ENCODE measurements at regions not wholly inside any gene's neighbourhood (a gene's known extent, or its start where the extent isn't known, plus 50 kb on each side); places are given as distances from the start of the nearest gene placed in this dataset.
"Not testable (repeated sequence)": the region's sequence is repeated elsewhere in the genome, so short reads cannot be mapped to it uniquely, and the experiment has no call there.

GRCh38 chr16:86349338-86349900 is 160.9 kb upstream of the FOXF1 start:
- H3K4me3 ChIP-seq (replicated peaks; ENCODE audit: low read depth, low read length): no peak overlapping the region
- no peak for TF ChIP-seq CTCF (IDR thresholded peaks at IDR 0.05; ENCODE audit: insufficient read depth, low read length, poor library complexity, severe bottlenecking)
- DNase-seq (ENCODE audit: extremely low read depth, insufficient read length): no peak
- peaks cover 2% of the 10 kb centered on the region for H3K27me3 ChIP-seq (replicated peaks; ENCODE audit: control insufficient read depth, insufficient read depth, low read length)
- no peaks in the 10 kb centered on the region for H3K36me3 ChIP-seq (ENCODE audit: control insufficient read depth, insufficient read depth, low read length)

- no peak overlapping the region for H3K4me3 ChIP-seq (replicated peaks; ENCODE audit: low read depth, low read length)
- no peak for TF ChIP-seq CTCF (IDR thresholded peaks at IDR 0.05; ENCODE audit: insufficient read depth, low read length, poor library complexity, severe bottlenecking)
- no peak for DNase-seq (ENCODE audit: extremely low read depth, insufficient read length)
- H3K36me3 ChIP-seq (ENCODE audit: control insufficient read depth, insufficient read depth, low read length): no peaks in the 10 kb centered on the region
- H3K27me3 ChIP-seq (replicated peaks; ENCODE audit: control insufficient read depth, insufficient read depth, low read length): peaks cover 2% of the 10 kb centered on the region
These were observed 160.0 kb upstream of the FOXF1 start for GRCh38 chr16:86350289-86350688.

GRCh38 chr16:86351041-86351784 is 159.1 kb upstream of the FOXF1 start:
- no peak for TF ChIP-seq CTCF (IDR thresholded peaks at IDR 0.05; ENCODE audit: insufficient read depth, low read length, poor library complexity, severe bottlenecking)
- no peaks in the 10 kb centered on the region for H3K36me3 ChIP-seq (ENCODE audit: control insufficient read depth, insufficient read depth, low read length)
- DNase-seq (ENCODE audit: extremely low read depth, insufficient read length): no peak
- H3K27me3 ChIP-seq (replicated peaks; ENCODE audit: control insufficient read depth, insufficient read depth, low read length): peaks cover 2% of the 10 kb centered on the region
- no peak overlapping the region for H3K4me3 ChIP-seq (replicated peaks; ENCODE audit: low read depth, low read length)

- H3K27me3 ChIP-seq (replicated peaks; ENCODE audit: control insufficient read depth, insufficient read depth, low read length); DNase-seq (ENCODE audit: extremely low read depth, insufficient read length); H3K4me3 ChIP-seq (replicated peaks; ENCODE audit: low read depth, low read length); H3K36me3 ChIP-seq (ENCODE audit: control insufficient read depth, insufficient read depth, low read length): not testable (repeated sequence)
These were observed 158.6 kb upstream of the FOXF1 start for GRCh38 chr16:86351785-86352139.

GRCh38 chr16:86353148-86353547 is 157.2 kb upstream of the FOXF1 start:
- no peak for TF ChIP-seq CTCF (IDR thresholded peaks at IDR 0.05; ENCODE audit: insufficient read depth, low read length, poor library complexity, severe bottlenecking)
- Histone ChIP-seq H3K4me3 (replicated peaks; ENCODE audit: low read depth, low read length) (no peak overlapping the region), H3K27me3 (replicated peaks; ENCODE audit: control insufficient read depth, insufficient read depth, low read length) (peaks cover 2% of the 10 kb centered on the region), H3K36me3 (ENCODE audit: control insufficient read depth, insufficient read depth, low read length) (no peaks in the 10 kb centered on the region)
- no peak for DNase-seq (ENCODE audit: extremely low read depth, insufficient read length)

- no peak for DNase-seq (ENCODE audit: extremely low read depth, insufficient read length)
- TF ChIP-seq CTCF (IDR thresholded peaks at IDR 0.05; ENCODE audit: insufficient read depth, low read length, poor library complexity, severe bottlenecking): no peak
- peaks cover 2% of the 10 kb centered on the region for H3K27me3 ChIP-seq (replicated peaks; ENCODE audit: control insufficient read depth, insufficient read depth, low read length)
- H3K4me3 ChIP-seq (replicated peaks; ENCODE audit: low read depth, low read length): no peak overlapping the region
- H3K36me3 ChIP-seq (ENCODE audit: control insufficient read depth, insufficient read depth, low read length): no peaks in the 10 kb centered on the region
These were observed 156.4 kb upstream of the FOXF1 start for GRCh38 chr16:86353948-86354347.

Data from GM06990 (cell line).